ENCODE measurements at regions not wholly inside any gene's neighbourhood (a gene's known extent, or its start where the extent isn't known, plus 50 kb on each side); places are given as distances from the start of the nearest gene placed in this dataset.

- Mint-ChIP-seq H3K4me3 (no peak overlapping the region), H3K27me3 (ENCODE audit: low read depth, poor library complexity) (peaks cover 3% of the 10 kb centered on the region), H3K36me3 (ENCODE audit: low read depth) (no peaks in the 10 kb centered on the region), H3K9me3 (no peaks in the 10 kb centered on the region), H3K27ac (no peak overlapping the region), H3K4me1 (no peaks in the 10 kb centered on the region)
- no peak for DNase-seq
- TF ChIP-seq, protein P1, sequence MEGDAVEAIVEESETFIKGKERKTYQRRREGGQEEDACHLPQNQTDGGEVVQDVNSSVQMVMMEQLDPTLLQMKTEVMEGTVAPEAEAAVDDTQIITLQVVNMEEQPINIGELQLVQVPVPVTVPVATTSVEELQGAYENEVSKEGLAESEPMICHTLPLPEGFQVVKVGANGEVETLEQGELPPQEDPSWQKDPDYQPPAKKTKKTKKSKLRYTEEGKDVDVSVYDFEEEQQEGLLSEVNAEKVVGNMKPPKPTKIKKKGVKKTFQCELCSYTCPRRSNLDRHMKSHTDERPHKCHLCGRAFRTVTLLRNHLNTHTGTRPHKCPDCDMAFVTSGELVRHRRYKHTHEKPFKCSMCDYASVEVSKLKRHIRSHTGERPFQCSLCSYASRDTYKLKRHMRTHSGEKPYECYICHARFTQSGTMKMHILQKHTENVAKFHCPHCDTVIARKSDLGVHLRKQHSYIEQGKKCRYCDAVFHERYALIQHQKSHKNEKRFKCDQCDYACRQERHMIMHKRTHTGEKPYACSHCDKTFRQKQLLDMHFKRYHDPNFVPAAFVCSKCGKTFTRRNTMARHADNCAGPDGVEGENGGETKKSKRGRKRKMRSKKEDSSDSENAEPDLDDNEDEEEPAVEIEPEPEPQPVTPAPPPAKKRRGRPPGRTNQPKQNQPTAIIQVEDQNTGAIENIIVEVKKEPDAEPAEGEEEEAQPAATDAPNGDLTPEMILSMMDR (IDR thresholded peaks at IDR 0.05), result no peak
Measured at GRCh38 chr11:111091321-111091938, 154.1 kb upstream of the POU2AF2 start.

DNA sequence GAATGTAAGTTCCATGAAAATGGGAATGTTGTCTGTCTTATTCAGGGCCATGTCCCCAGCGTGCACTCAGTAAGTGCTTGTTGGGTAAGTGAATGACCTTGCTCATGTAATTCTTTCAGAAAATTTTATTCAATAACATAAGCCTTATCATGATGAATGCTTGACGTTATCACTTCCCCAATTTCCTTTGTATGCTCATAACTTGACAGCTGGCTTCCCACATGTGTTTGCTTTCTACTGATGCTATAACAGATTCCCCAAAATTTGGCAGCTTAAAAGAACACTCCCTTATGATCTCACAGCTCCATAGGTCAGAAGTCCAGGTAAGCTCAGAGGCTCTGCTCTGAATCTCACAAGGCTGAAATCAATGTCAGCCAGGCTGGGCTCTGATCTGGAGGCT lies 155.8 kb upstream of the POU2AF2 start:
- H3K27ac Mint-ChIP-seq, result no peak overlapping the region
- DNase-seq, result no peak
- TF ChIP-seq, protein P1 (IDR thresholded peaks at IDR 0.05), result no peak

GRCh38 chr11:111088847-111089355 lies 156.6 kb upstream of the POU2AF2 start:
- no peak for DNase-seq
- Mint-ChIP-seq H3K4me1 (peaks cover 13% of the 10 kb centered on the region), H3K9me3 (no peaks in the 10 kb centered on the region), H3K27ac (no peak overlapping the region), H3K4me3 (no peak overlapping the region), H3K27me3 (ENCODE audit: low read depth, poor library complexity) (peaks cover 6% of the 10 kb centered on the region), H3K36me3 (ENCODE audit: low read depth) (no peaks in the 10 kb centered on the region)
- TF ChIP-seq, protein P1 (IDR thresholded peaks at IDR 0.05), result no peak

More for the DNA sequence above, 155.8 kb upstream of the POU2AF2 start:
- peaks cover 13% of the 10 kb centered on the region for H3K4me1 Mint-ChIP-seq
- peaks cover 6% of the 10 kb centered on the region for H3K27me3 Mint-ChIP-seq (ENCODE audit: low read depth, poor library complexity)
- no peaks in the 10 kb centered on the region for H3K36me3 Mint-ChIP-seq (ENCODE audit: low read depth)
- H3K4me3 Mint-ChIP-seq, result no peak overlapping the region
- no peaks in the 10 kb centered on the region for H3K9me3 Mint-ChIP-seq

- Mint-ChIP-seq H3K27ac (peak overlapping the region; percentile 36), H3K36me3 (ENCODE audit: low read depth) (no peaks in the 10 kb centered on the region), H3K9me3 (no peaks in the 10 kb centered on the region), H3K4me3 (no peak overlapping the region), H3K4me1 (peaks cover 34% of the 10 kb centered on the region), H3K27me3 (ENCODE audit: low read depth, poor library complexity) (peaks cover 8% of the 10 kb centered on the region)
- DNase-seq, result no peak
- TF ChIP-seq, protein P1 (IDR thresholded peaks at IDR 0.05), result no peak
Measured at GRCh38 chr11:111086058-111086457, 159.5 kb upstream of the POU2AF2 start.

DNA sequence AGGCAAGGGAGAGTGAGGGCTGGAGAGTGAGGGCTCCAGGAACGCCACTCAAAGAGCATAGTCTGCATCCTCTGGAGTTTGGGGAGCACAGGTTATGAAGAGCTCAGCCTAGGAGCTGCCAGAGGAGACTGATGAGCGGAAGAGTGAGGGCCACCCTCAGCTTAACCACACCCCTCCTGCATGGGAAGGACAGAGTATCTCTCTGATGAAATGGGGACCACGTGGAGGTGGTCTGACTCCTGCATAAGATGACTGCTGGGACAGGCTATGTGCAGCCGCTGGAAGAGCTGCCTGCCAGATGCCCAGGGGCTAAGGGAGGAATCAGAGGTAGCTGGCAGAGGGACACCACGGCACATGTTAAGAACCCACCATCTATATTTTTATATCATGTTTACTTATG lies 162.9 kb upstream of the POU2AF2 start:
- TF ChIP-seq, protein P1 (IDR thresholded peaks at IDR 0.05), result no peak
- Mint-ChIP-seq H3K4me1 (peaks cover 44% of the 10 kb centered on the region), H3K27ac (peak overlapping the region; percentile 61), H3K4me3 (no peak overlapping the region), H3K9me3 (no peaks in the 10 kb centered on the region), H3K36me3 (ENCODE audit: low read depth) (no peaks in the 10 kb centered on the region), H3K27me3 (ENCODE audit: low read depth, poor library complexity) (peaks cover 9% of the 10 kb centered on the region)
- DNase-seq, result no peak

- H3K36me3 Mint-ChIP-seq (ENCODE audit: low read depth), result no peaks in the 10 kb centered on the region
- H3K27ac Mint-ChIP-seq, result no peak overlapping the region
- H3K4me1 Mint-ChIP-seq, result peaks cover 43% of the 10 kb centered on the region
- peaks cover 9% of the 10 kb centered on the region for H3K27me3 Mint-ChIP-seq (ENCODE audit: low read depth, poor library complexity)
- TF ChIP-seq, protein P1 (IDR thresholded peaks at IDR 0.05), result no peak
- no peak for DNase-seq
- H3K9me3 Mint-ChIP-seq, result no peaks in the 10 kb centered on the region
- H3K4me3 Mint-ChIP-seq, result no peak overlapping the region
Measured at GRCh38 chr11:111081021-111081511, 164.5 kb upstream of the POU2AF2 start.
